Duodenal mucosa (tissue), 2 donors: ENCODE measurements at regions not wholly inside any gene's neighbourhood (a gene's known extent, or its start where the extent isn't known, plus 50 kb on each side); places are given as distances from the start of the nearest gene placed in this dataset.

ENCODE experiments used
- H3K27ac ChIP-seq: one replicate; pipeline ENCODE4 v1.7.0; 2013; ENCODE audit warnings: low read depth, low read length
- H3K27me3 ChIP-seq, 2 donors: one replicate each; pipeline ENCODE4 v1.7.0; 2013; ENCODE audit warnings: low read length in 2 of 2, control low read depth in 1 of 2; ENCODE audit not compliant: insufficient read depth in 2 of 2, control insufficient read depth in 1 of 2
- H3K36me3 ChIP-seq, 2 donors: one replicate each; pipeline ENCODE4 v1.7.0; 2013; ENCODE audit warnings: low read length in 2 of 2, control low read depth in 1 of 2; ENCODE audit not compliant: insufficient read depth in 2 of 2, control insufficient read depth in 1 of 2
- H3K4me1 ChIP-seq, 2 donors: one replicate each; pipeline ENCODE4 v1.7.0; 2013; ENCODE audit warnings: low read length in 2 of 2, control low read depth in 1 of 2; ENCODE audit not compliant: insufficient read depth in 2 of 2, control insufficient read depth in 1 of 2
- H3K4me3 ChIP-seq, 2 donors: one replicate each; pipeline ENCODE4 v1.7.0; 2013; ENCODE audit warnings: low read length in 2 of 2, low read depth in 1 of 2
- H3K9ac ChIP-seq, 2 donors: one replicate each; pipeline ENCODE4 v1.7.0; 2013; ENCODE audit warnings: low read length in 2 of 2, low read depth in 1 of 2
- H3K9me3 ChIP-seq, 2 donors: one replicate each; pipeline ENCODE4 v1.7.0; 2013; ENCODE audit warnings: low read length in 2 of 2, control low read depth in 1 of 2; ENCODE audit not compliant: control insufficient read depth in 1 of 2

DNA sequence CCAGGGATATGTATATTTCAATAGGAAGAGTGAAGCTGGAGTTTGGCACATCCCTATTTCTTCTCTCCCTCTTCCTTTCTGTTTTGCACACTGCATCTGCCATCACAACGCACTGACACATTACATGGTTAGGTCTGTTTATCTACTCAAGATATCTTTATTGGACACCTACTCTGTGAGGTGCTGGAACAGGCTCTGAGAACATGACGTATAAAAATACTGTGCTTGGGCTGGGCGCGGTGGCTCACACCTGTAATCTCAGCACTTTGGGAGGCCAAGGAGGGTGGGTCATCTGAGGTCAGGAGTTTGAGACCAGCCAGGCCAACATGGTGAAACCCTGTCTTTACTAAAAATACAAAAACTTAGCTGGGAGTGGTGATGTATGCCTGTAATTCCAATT lies 653.3 kb downstream of the SLC4A3 start:
- Histone ChIP-seq H3K36me3 (no peaks in the 10 kb centered on the region), H3K4me3 (no peak overlapping the region), H3K4me1 (no peaks in the 10 kb centered on the region), H3K27ac (no peak overlapping the region), H3K27me3 (no peaks in the 10 kb centered on the region), H3K9ac (no peak overlapping the region), H3K9me3 (no peaks in the 10 kb centered on the region)

DNA sequence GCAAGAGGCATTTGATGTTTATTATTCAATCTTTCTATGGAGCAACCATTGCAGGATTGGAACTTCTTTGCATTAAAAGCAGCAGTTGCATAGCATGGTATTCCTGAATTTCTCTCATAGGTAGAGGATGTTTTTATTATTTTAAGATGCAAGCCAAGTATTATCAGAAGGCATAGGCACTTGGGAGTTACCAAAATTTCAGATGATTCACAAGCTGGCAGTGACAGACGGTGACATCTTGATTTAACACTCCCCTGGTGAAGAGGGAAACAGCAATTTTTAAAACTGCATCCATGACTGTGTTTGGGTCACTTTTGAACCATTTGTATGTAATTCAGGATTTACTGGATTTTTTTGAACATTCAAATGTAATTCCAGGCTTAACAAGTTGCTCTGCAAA lies 654.3 kb downstream of the SLC4A3 start:
- no peak overlapping the region for H3K9ac ChIP-seq
- no peak overlapping the region for H3K4me3 ChIP-seq
- H3K9me3 ChIP-seq = no peaks in the 10 kb centered on the region
- no peaks in the 10 kb centered on the region for H3K27me3 ChIP-seq
- no peaks in the 10 kb centered on the region for H3K4me1 ChIP-seq
- H3K27ac ChIP-seq = no peak overlapping the region
- no peaks in the 10 kb centered on the region for H3K36me3 ChIP-seq

DNA sequence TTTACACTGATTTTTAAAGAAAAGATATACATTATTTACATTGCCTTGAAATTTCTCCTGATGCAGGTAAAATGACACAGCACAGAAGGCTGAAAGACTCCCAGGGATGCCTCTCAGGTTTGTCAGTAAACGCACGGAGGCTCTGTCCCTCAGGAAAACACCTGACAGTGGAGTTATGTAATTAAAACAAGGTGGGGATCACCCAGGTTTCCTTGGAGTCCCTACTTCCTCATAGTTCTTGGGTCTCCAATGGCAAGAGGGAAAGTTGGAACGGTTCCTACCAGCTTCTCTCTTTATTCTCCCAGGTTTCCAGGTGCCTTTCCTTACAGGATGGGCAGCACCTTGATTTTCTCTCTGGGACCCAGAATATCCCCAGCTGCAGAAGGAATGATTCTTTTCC lies 654.8 kb downstream of the SLC4A3 start:
- H3K9me3 ChIP-seq = no peaks in the 10 kb centered on the region
- no peaks in the 10 kb centered on the region for H3K36me3 ChIP-seq
- no peak overlapping the region for H3K27ac ChIP-seq
- no peaks in the 10 kb centered on the region for H3K27me3 ChIP-seq
- no peak overlapping the region for H3K9ac ChIP-seq
- H3K4me1 ChIP-seq = no peaks in the 10 kb centered on the region
- H3K4me3 ChIP-seq = no peak overlapping the region

DNA sequence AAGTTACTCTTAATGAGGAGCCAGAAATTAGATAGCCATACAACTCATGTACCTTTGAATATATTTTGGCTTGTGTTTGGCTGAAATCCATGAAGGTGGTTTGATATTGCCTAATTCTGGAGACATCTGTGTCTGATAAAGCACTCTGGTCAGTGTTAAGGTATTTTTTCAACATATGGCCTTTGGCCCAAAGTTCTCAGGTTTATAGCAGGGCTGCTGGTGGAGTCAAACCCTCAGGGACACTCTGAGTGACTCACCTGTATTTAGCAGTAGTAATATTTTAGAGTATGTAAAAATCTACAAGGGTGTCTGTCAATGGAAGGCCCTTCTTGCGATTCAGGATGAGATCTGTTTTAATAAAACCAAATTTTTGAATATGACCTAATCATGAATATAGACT lies 666.5 kb downstream of the SLC4A3 start:
- no peak overlapping the region for H3K9ac ChIP-seq
- no peaks in the 10 kb centered on the region for H3K4me1 ChIP-seq
- H3K27me3 ChIP-seq = no peaks in the 10 kb centered on the region
- H3K36me3 ChIP-seq = no peaks in the 10 kb centered on the region
- H3K4me3 ChIP-seq = no peak overlapping the region
- H3K27ac ChIP-seq = no peak overlapping the region
- H3K9me3 ChIP-seq = no peaks in the 10 kb centered on the region

DNA sequence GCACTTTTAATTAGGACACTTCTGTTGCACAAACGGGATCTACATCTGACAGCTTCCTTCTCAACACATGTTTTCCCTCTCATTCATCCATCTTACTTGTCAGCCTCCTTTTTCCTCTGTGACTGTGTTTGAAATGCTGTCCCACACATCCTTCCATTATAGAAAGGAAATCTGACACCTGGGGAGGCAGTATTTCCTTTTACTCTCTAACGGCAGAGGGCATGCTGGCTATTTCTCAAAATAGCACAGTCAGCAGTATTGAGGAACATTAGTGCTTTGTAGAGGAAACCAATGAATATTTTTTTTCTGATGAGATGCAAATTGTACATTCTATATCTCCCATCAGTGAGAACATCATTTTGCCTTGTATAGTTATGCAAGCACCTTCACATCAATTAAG lies 668.7 kb downstream of the SLC4A3 start:
- no peaks in the 10 kb centered on the region for H3K9me3 ChIP-seq
- H3K4me3 ChIP-seq = no peak overlapping the region
- H3K9ac ChIP-seq = no peak overlapping the region
- no peaks in the 10 kb centered on the region for H3K36me3 ChIP-seq
- no peaks in the 10 kb centered on the region for H3K4me1 ChIP-seq
- no peak overlapping the region for H3K27ac ChIP-seq
- H3K27me3 ChIP-seq = no peaks in the 10 kb centered on the region

DNA sequence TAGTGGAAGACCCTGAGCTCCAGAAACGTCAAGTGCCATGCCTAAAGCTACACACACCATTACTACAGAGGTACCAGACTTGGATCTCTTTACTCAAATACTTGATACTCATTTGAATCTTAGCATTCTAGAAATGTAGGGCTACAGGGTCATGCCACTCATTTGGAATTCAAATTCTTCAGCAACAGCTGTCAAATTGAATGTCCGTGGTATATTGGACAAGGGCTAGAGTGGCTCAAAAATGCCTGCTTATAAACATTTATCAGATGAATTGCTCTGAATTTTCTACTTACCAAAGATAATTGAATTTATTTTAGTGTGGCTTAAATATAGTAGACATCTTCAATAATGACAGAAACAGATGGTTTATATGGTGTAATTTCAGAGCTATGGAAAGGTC lies 669.7 kb downstream of the SLC4A3 start:
- no peaks in the 10 kb centered on the region for H3K4me1 ChIP-seq
- no peak overlapping the region for H3K27ac ChIP-seq

DNA sequence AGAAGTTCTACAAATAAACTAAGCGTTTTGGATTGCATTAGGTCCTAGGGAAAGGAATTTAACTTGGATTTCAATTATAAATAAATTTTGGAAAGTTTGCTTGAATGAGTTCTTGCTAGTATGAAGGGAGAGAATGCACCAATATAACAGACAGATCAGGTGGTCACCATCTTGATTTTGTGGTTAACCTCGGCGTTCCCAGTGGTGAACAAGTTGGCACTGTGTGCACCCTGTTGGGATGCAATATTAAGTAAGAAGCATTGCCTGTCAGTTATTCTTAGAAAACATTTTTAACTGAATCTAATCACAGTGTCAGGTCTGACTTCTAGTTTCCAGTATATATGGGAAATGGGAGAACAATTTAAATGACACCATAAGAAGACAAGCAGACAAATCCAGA lies 673.4 kb downstream of the SLC4A3 start:
- no peak overlapping the region for H3K9ac ChIP-seq
- no peak overlapping the region for H3K4me3 ChIP-seq
- H3K27ac ChIP-seq = no peak overlapping the region
- no peaks in the 10 kb centered on the region for H3K4me1 ChIP-seq
- no peaks in the 10 kb centered on the region for H3K36me3 ChIP-seq
- H3K27me3 ChIP-seq = no peaks in the 10 kb centered on the region
- no peaks in the 10 kb centered on the region for H3K9me3 ChIP-seq

More for the DNA sequence above, 669.7 kb downstream of the SLC4A3 start:
- no peaks in the 10 kb centered on the region for H3K9me3 ChIP-seq
- no peaks in the 10 kb centered on the region for H3K36me3 ChIP-seq
- H3K9ac ChIP-seq = no peak overlapping the region
- H3K27me3 ChIP-seq = no peaks in the 10 kb centered on the region
- no peak overlapping the region for H3K4me3 ChIP-seq

DNA sequence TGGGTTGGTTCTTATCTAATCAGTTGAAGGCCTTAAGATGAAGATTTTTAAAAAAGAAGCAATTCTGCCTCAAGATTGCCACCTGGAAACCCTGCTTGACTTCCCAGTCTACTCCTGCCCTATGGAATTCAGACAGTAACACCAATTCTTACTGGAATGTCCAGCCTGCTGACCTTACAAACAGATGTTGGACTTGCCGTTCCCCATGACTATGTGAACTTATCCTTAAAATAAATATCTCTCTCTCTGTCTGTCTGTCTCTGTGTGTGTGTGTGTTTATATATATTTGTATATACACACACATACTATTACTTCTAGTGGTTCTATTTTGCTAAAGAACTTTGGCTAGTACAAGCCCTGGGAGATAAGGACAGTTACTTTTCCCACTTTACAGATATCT lies 675.3 kb downstream of the SLC4A3 start:
- no peaks in the 10 kb centered on the region for H3K4me1 ChIP-seq
- no peak overlapping the region for H3K4me3 ChIP-seq
- H3K27ac ChIP-seq = no peak overlapping the region
- H3K9me3 ChIP-seq = no peaks in the 10 kb centered on the region
- H3K9ac ChIP-seq = no peak overlapping the region
- no peaks in the 10 kb centered on the region for H3K36me3 ChIP-seq
- no peaks in the 10 kb centered on the region for H3K27me3 ChIP-seq

DNA sequence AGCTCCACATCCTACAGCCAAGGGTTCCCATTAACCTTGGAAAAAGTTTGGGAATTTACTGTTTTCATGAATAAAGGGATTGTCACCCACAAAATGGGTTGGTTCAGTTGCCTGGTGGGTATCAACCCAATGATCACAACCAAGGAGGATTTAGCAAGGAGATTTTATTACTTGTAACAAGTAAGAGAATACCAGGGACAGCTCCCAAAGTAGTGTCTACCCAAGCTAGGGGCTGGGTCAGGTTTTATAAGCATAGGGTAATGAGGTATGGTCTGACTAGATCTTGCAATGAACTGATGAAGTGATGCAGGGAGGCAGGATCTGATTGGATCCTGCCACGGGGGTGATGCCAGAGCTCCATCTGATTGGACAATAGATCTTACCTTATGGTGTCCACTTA lies 681.8 kb downstream of the SLC4A3 start:
- no peaks in the 10 kb centered on the region for H3K9me3 ChIP-seq
- no peaks in the 10 kb centered on the region for H3K36me3 ChIP-seq
- no peak overlapping the region for H3K4me3 ChIP-seq

DNA sequence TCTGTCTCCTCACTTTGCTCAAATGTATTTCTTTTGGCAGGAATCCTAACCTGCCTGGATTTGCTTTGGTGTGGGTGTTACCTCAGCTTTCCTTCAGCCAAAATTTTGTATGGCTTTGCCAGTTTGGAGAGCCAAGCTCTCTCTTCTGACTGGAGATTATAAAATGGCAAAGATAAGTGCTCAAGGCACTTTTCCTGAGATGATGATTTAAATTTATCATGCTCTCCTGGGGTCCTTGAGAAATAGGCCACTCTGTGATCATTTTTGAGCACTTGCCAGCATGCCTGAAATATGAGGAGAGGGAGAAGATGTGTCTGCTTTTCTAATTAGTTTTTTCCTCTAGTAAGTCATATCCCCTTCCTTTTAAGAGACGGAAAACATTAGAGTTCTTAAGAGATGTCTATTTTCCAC lies 683.0 kb downstream of the SLC4A3 start:
- Histone ChIP-seq H3K9ac (no peak overlapping the region), H3K9me3 (no peaks in the 10 kb centered on the region), H3K27ac (no peak overlapping the region), H3K27me3 (no peaks in the 10 kb centered on the region), H3K4me3 (no peak overlapping the region), H3K4me1 (no peaks in the 10 kb centered on the region), H3K36me3 (no peaks in the 10 kb centered on the region)

More for the DNA sequence above, 681.8 kb downstream of the SLC4A3 start:
- no peaks in the 10 kb centered on the region for H3K27me3 ChIP-seq
- no peaks in the 10 kb centered on the region for H3K4me1 ChIP-seq
- H3K27ac ChIP-seq = no peak overlapping the region
- H3K9ac ChIP-seq = no peak overlapping the region

DNA sequence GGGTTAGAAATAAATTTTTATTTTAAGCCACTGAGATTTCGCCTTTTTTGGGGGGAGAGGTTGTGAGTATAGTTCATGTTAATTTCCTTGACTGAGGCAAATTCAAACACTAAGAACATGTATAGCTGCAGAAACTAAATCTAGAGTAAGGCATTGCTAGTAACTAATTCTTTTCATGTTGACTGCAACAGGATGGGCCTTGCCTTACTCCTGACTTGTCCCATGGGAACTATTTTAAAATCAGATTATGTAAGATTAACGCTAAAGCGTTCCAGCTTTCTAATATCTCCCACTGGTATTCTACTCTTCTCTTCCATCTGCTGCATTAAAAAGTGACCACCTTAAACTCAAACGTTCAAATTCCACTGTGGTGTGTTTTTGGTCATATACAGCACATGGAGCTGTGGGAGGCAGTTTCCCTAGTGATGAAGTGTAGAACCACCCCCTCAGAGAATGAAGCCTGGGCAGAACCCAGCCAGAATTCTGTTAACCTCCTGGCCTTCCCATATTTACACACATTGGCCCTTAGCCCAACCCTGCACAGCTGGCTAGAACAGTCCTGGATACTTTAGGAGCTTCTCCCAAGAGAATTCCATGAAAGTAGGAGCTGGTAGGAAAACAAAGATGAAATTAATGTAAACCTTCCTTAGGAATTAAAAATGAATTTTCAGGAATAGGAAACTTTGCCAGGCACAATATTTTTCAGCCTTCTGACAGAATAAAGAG lies 687.8 kb downstream of the SLC4A3 start:
- no peaks in the 10 kb centered on the region for H3K27me3 ChIP-seq
- no peaks in the 10 kb centered on the region for H3K36me3 ChIP-seq
- no peaks in the 10 kb centered on the region for H3K4me1 ChIP-seq
- H3K9ac ChIP-seq = no peak overlapping the region
- H3K4me3 ChIP-seq = no peak overlapping the region
- H3K27ac ChIP-seq = no peak overlapping the region
- H3K9me3 ChIP-seq = no peaks in the 10 kb centered on the region
